ENCODE measurements at regions not wholly inside any gene's neighbourhood (a gene's known extent, or its start where the extent isn't known, plus 50 kb on each side); places are given as distances from the start of the nearest gene placed in this dataset.

DNA sequence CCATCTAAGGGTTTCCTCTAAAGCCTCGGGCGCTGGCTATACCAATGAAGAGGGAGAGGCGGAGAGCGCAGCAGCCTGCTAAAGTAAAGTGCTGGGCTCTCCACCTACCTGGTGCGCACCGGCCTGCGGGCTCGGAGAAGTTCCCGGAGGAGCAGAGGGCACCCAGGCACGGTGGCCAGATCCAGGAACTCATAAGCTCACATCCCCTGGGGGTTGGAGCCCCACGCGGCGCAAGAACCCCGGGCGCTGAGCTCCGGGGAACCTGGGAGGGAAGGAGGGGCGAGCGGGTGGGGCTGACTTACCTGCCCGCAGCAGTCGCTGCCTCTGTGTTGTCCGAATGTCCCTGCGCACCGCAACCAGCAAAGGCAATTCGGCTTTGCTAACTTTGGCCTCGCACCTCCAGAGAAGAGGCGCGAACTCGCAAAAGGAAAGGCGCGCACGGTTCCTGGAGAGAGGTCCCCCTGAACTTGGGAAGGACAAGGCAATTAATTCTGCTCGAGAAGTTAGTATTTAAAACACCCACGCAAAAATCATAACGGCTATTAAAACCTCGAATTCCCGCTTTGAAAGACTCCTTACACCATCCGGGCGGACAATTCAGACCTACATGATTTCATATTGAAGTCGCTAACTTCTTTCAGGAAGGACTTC is 127.6 kb upstream of the C11orf58 start:
- no peak overlapping the region for H3K4me3 ChIP-seq (ENCODE audit: low read depth, low read length)
- no peak for DNase-seq (ENCODE audit: low read depth)
- TF ChIP-seq, protein P1, sequence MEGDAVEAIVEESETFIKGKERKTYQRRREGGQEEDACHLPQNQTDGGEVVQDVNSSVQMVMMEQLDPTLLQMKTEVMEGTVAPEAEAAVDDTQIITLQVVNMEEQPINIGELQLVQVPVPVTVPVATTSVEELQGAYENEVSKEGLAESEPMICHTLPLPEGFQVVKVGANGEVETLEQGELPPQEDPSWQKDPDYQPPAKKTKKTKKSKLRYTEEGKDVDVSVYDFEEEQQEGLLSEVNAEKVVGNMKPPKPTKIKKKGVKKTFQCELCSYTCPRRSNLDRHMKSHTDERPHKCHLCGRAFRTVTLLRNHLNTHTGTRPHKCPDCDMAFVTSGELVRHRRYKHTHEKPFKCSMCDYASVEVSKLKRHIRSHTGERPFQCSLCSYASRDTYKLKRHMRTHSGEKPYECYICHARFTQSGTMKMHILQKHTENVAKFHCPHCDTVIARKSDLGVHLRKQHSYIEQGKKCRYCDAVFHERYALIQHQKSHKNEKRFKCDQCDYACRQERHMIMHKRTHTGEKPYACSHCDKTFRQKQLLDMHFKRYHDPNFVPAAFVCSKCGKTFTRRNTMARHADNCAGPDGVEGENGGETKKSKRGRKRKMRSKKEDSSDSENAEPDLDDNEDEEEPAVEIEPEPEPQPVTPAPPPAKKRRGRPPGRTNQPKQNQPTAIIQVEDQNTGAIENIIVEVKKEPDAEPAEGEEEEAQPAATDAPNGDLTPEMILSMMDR (IDR thresholded peaks at IDR 0.05; ENCODE audit: insufficient read depth, low read length), result no peak

DNA sequence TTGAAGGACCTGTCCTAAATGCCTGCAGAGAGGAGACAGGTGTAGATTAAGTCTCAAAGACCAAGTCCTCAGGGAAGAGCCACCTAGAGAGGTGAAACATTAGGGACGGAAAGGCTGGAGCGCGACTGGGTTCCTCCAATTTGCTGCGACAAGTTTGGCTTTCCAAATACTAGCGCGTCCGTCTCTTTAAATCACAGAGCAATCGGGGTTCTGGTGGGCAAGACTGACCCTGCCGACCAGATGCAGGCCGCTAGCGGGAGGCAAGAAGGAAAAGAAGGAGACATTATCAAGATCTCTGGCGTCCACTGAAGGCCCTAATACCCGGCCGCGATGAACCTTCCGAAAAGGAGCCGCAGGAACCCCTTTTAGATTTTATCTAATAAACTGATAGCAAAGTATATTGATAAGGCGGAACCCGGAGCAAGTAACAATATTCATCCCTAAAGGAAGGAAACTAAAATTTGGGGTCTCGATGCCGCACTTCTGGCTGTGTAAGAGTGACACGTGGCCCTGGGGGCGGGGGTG is 128.2 kb upstream of the C11orf58 start:
- no peak for DNase-seq (ENCODE audit: low read depth)
- TF ChIP-seq, protein P1 (IDR thresholded peaks at IDR 0.05; ENCODE audit: insufficient read depth, low read length), result no peak
- no peak overlapping the region for H3K4me3 ChIP-seq (ENCODE audit: low read depth, low read length)

- TF ChIP-seq, protein P1 (IDR thresholded peaks at IDR 0.05; ENCODE audit: insufficient read depth, low read length), result no peak
- no peak for DNase-seq (ENCODE audit: low read depth)
- no peak overlapping the region for H3K4me3 ChIP-seq (ENCODE audit: low read depth, low read length)
These were observed 128.7 kb upstream of the C11orf58 start for GRCh38 chr11:16609769-16610168.

DNA sequence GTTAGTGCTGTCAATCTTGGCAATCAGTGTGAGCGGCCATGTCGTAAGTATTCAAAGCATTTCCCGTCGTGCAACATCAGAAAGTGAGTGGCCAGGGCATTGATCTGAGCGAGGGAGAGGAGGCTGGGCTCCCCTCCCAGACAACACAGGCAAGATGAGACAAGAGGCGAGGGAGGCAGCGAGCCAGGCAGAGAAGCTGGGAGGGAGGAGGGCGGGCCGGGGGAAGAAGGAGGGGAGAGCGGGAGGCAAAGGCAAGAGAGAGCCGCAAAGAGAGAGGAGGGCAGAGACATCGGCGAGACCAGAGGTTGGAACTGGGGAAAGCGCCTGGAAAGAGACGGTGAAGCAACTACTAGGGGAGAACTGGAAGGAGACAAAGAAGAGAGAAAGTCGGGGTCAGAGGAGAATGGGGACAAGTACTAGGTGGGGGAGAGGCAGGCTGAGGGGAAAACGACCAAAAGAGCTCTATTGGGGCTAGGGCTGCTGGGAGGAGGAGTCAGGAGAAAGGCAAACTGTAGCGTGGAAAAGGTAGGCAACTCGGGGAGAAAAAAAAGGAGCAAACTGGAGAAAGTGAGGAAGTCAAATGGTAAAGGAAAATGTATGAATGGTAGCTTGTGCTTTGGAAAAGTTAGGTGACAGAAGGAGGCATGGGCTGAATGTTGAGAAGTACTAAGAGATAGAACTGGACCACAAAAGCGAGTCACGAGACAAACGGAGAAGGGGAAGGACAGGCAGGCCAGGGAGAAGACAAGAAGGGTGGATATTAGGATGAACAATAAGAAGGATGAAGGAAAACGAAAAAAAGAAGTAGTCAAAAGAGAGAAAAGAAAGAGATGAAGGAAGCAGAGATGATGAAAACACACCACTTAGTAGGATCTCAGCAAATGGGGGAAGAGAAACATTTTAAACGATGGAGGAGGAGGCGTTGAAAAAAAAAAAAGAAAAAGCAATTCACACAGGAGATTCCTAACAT is 130.5 kb upstream of the C11orf58 start:
- peak overlapping the region; percentile 33 for H3K4me3 ChIP-seq (ENCODE audit: low read depth, low read length)
- TF ChIP-seq, protein P1 (IDR thresholded peaks at IDR 0.05; ENCODE audit: insufficient read depth, low read length), result no peak
- no peak for DNase-seq (ENCODE audit: low read depth)

GRCh38 chr11:16606784-16607674 is 131.4 kb upstream of the C11orf58 start:
- H3K4me3 ChIP-seq (ENCODE audit: low read depth, low read length), result peak overlapping the region; percentile 33
- TF ChIP-seq, protein P1 (IDR thresholded peaks at IDR 0.05; ENCODE audit: insufficient read depth, low read length), result no peak
- DNase-seq (ENCODE audit: low read depth), result no peak
